ENCODE measurements at regions not wholly inside any gene's neighbourhood (a gene's known extent, or its start where the extent isn't known, plus 50 kb on each side); places are given as distances from the start of the nearest gene placed in this dataset.

- TF ChIP-seq CTCF (IDR thresholded peaks at IDR 0.05; ENCODE audit: low read length) (no peak), EZH2 (IDR thresholded peaks at IDR 0.05; ENCODE audit: borderline replicate concordance, low read length) (no peak)
- H3K9me2 ChIP-seq (ENCODE audit: low read depth, low read length), result no peaks in the 10 kb centered on the region
- H3K4me3 ChIP-seq (ENCODE audit: low read depth, low read length, poor library complexity, severe bottlenecking), result no peak overlapping the region
- H3K4me2 ChIP-seq (ENCODE audit: low read length), result no peak overlapping the region
- H3K79me2 ChIP-seq (ENCODE audit: insufficient read depth, low read length), result no peaks in the 10 kb centered on the region
- H4K20me1 ChIP-seq (ENCODE audit: insufficient read depth, low read length), result no peaks in the 10 kb centered on the region
- H2AFZ ChIP-seq (ENCODE audit: low read length), result no peak overlapping the region
- H3K27me3 ChIP-seq (ENCODE audit: insufficient read depth, low read length), result no peaks in the 10 kb centered on the region
- no peak overlapping the region for H3K27ac ChIP-seq (ENCODE audit: low read depth, low read length, poor library complexity, severe bottlenecking)
- H3K9me3 ChIP-seq (ENCODE audit: low read length), result no peaks in the 10 kb centered on the region
- H3K9ac ChIP-seq (ENCODE audit: low read length), result no peak overlapping the region
- H3K36me3 ChIP-seq (ENCODE audit: insufficient read depth, low read length), result no peaks in the 10 kb centered on the region
- no peaks in the 10 kb centered on the region for H3F3A ChIP-seq (ENCODE audit: insufficient read depth, low read length)
- no peaks in the 10 kb centered on the region for H3K4me1 ChIP-seq (ENCODE audit: insufficient read depth, low read length, severe bottlenecking)
Observed at GRCh38 chr12:93137656-93138612, 208.8 kb upstream of the EEA1 start.

GRCh38 chr12:93139028-93139665, 210.1 kb upstream of the EEA1 start:
- no peaks in the 10 kb centered on the region for H3K27me3 ChIP-seq (ENCODE audit: insufficient read depth, low read length)
- TF ChIP-seq CTCF (IDR thresholded peaks at IDR 0.05; ENCODE audit: low read length), result no peak
- TF ChIP-seq EZH2 (IDR thresholded peaks at IDR 0.05; ENCODE audit: borderline replicate concordance, low read length), result no peak
- no peak overlapping the region for H3K4me3 ChIP-seq (ENCODE audit: low read depth, low read length, poor library complexity, severe bottlenecking)
- no peaks in the 10 kb centered on the region for H3K9me2 ChIP-seq (ENCODE audit: low read depth, low read length)
- H2AFZ ChIP-seq (ENCODE audit: low read length), result no peak overlapping the region
- H3K79me2 ChIP-seq (ENCODE audit: insufficient read depth, low read length), result no peaks in the 10 kb centered on the region
- H3K4me1 ChIP-seq (ENCODE audit: insufficient read depth, low read length, severe bottlenecking), result no peaks in the 10 kb centered on the region
- H3F3A ChIP-seq (ENCODE audit: insufficient read depth, low read length), result no peaks in the 10 kb centered on the region
- H3K9ac ChIP-seq (ENCODE audit: low read length), result no peak overlapping the region
- H3K27ac ChIP-seq (ENCODE audit: low read depth, low read length, poor library complexity, severe bottlenecking), result no peak overlapping the region
- H3K36me3 ChIP-seq (ENCODE audit: insufficient read depth, low read length), result no peaks in the 10 kb centered on the region
- no peaks in the 10 kb centered on the region for H3K9me3 ChIP-seq (ENCODE audit: low read length)
- H3K4me2 ChIP-seq (ENCODE audit: low read length), result no peak overlapping the region
- H4K20me1 ChIP-seq (ENCODE audit: insufficient read depth, low read length), result no peaks in the 10 kb centered on the region

GRCh38 chr12:93140325-93140724, 211.2 kb upstream of the EEA1 start:
- no peak overlapping the region for H3K4me3 ChIP-seq (ENCODE audit: low read depth, low read length, poor library complexity, severe bottlenecking)
- no peaks in the 10 kb centered on the region for H3K79me2 ChIP-seq (ENCODE audit: insufficient read depth, low read length)
- no peaks in the 10 kb centered on the region for H4K20me1 ChIP-seq (ENCODE audit: insufficient read depth, low read length)
- no peaks in the 10 kb centered on the region for H3K9me2 ChIP-seq (ENCODE audit: low read depth, low read length)
- H3K27me3 ChIP-seq (ENCODE audit: insufficient read depth, low read length), result no peaks in the 10 kb centered on the region
- no peak overlapping the region for H3K4me2 ChIP-seq (ENCODE audit: low read length)
- H3K27ac ChIP-seq (ENCODE audit: low read depth, low read length, poor library complexity, severe bottlenecking), result no peak overlapping the region
- no peaks in the 10 kb centered on the region for H3K4me1 ChIP-seq (ENCODE audit: insufficient read depth, low read length, severe bottlenecking)
- H3F3A ChIP-seq (ENCODE audit: insufficient read depth, low read length), result no peaks in the 10 kb centered on the region
- no peaks in the 10 kb centered on the region for H3K9me3 ChIP-seq (ENCODE audit: low read length)
- TF ChIP-seq EZH2 (IDR thresholded peaks at IDR 0.05; ENCODE audit: borderline replicate concordance, low read length), result no peak
- no peak for TF ChIP-seq CTCF (IDR thresholded peaks at IDR 0.05; ENCODE audit: low read length)
- no peak overlapping the region for H3K9ac ChIP-seq (ENCODE audit: low read length)
- no peak overlapping the region for H2AFZ ChIP-seq (ENCODE audit: low read length)
- no peaks in the 10 kb centered on the region for H3K36me3 ChIP-seq (ENCODE audit: insufficient read depth, low read length)
